Germinal center (tissue), 1 donor: ENCODE measurements at regions not wholly inside any gene's neighbourhood (a gene's known extent, or its start where the extent isn't known, plus 50 kb on each side); places are given as distances from the start of the nearest gene placed in this dataset.

ENCODE experiments used
- DNase-seq: peaks from one replicate; pipeline ENCODE4 v3.0.0; 2012; ENCODE audit warnings: mixed read lengths, low spot score

- no peak for DNase-seq
These were observed 50.7 kb upstream of the ACOT11 start for GRCh38 chr1:54497338-54497737.

- no peak for DNase-seq
These were observed 52.1 kb upstream of the ACOT11 start for GRCh38 chr1:54495954-54496353.

GRCh38 chr1:54493608-54494007, 54.4 kb upstream of the ACOT11 start:
- no peak for DNase-seq

- no peak for DNase-seq
These were observed 57.4 kb upstream of the ACOT11 start for GRCh38 chr1:54490361-54491248.

- no peak for DNase-seq
These were observed 58.3 kb upstream of the ACOT11 start for GRCh38 chr1:54489627-54490250.

GRCh38 chr1:54488779-54489626, 59.0 kb upstream of the ACOT11 start:
- peak; percentile 91 for DNase-seq

GRCh38 chr1:54488065-54488750, 59.8 kb upstream of the ACOT11 start:
- DNase-seq, result peak; percentile 87

GRCh38 chr1:54487571-54488050, 60.4 kb upstream of the ACOT11 start:
- no peak for DNase-seq

GRCh38 chr1:54486907-54487306, 61.1 kb upstream of the ACOT11 start:
- DNase-seq, result no peak

- no peak for DNase-seq
These were observed 62.6 kb upstream of the ACOT11 start for GRCh38 chr1:54485416-54485815.

GRCh38 chr1:54483875-54484437, 64.1 kb upstream of the ACOT11 start:
- no peak for DNase-seq

- no peak for DNase-seq
These were observed 66.7 kb upstream of the ACOT11 start for GRCh38 chr1:54481201-54481884.

GRCh38 chr1:54480525-54480848, 67.5 kb upstream of the ACOT11 start:
- no peak for DNase-seq

- no peak for DNase-seq
These were observed 68.0 kb upstream of the ACOT11 start for GRCh38 chr1:54479841-54480524.

- DNase-seq, result no peak
These were observed 68.8 kb upstream of the ACOT11 start for GRCh38 chr1:54479251-54479650.

- DNase-seq, result no peak
These were observed 70.9 kb upstream of the ACOT11 start for GRCh38 chr1:54477153-54477561.

- no peak for DNase-seq
These were observed 70.4 kb upstream of the SSBP3 start for GRCh38 chr1:54476530-54477109.

- no peak for DNase-seq
These were observed 69.8 kb upstream of the SSBP3 start for GRCh38 chr1:54475946-54476516.

GRCh38 chr1:54475357-54475881, 69.2 kb upstream of the SSBP3 start:
- peak; percentile 44 for DNase-seq
